ENCODE measurements at regions not wholly inside any gene's neighbourhood (a gene's known extent, or its start where the extent isn't known, plus 50 kb on each side); places are given as distances from the start of the nearest gene placed in this dataset.
A peak's percentile ranks its signal among the peaks of the same experiment; 100 is the strongest.

GRCh38 chr7:21367537-21367936, 60.3 kb upstream of the SP4 start:
- no peak for DNase-seq

GRCh38 chr7:21368317-21368716, 59.6 kb upstream of the SP4 start:
- DNase-seq, result peak; percentile 16

- peak; percentile 48 for DNase-seq
Observed at GRCh38 chr7:21370283-21370982, 57.5 kb upstream of the SP4 start.

- no peak for DNase-seq
Observed at GRCh38 chr7:21371360-21371759, 56.5 kb upstream of the SP4 start.

GRCh38 chr7:21373031-21373430, 54.9 kb upstream of the SP4 start:
- DNase-seq, result no peak

GRCh38 chr7:21374134-21374533, 53.7 kb upstream of the SP4 start:
- no peak for DNase-seq

- DNase-seq, result no peak
Observed at GRCh38 chr7:21377545-21377944, 50.3 kb upstream of the SP4 start.

Measured in NCI-H510A (cell line).